ENCODE measurements at regions not wholly inside any gene's neighbourhood (a gene's known extent, or its start where the extent isn't known, plus 50 kb on each side); places are given as distances from the start of the nearest gene placed in this dataset.
"Not testable (repeated sequence)": the region's sequence is repeated elsewhere in the genome, so short reads cannot be mapped to it uniquely, and the experiment has no call there.

- no peak for DNase-seq
Measured at GRCh38 chr5:124796495-124796894, 50.1 kb upstream of the ZNF608 start.

- no peak for DNase-seq
Measured at GRCh38 chr5:124797665-124798087, 51.2 kb upstream of the ZNF608 start.

GRCh38 chr5:124798890-124799289, 52.5 kb upstream of the ZNF608 start:
- DNase-seq, result no peak

- DNase-seq, result no peak
Measured at GRCh38 chr5:124801551-124801950, 55.1 kb upstream of the ZNF608 start.

GRCh38 chr5:124803617-124804323, 57.3 kb upstream of the ZNF608 start:
- DNase-seq, result no peak

GRCh38 chr5:124806026-124806372, 59.6 kb upstream of the ZNF608 start:
- no peak for DNase-seq

GRCh38 chr5:124806373-124807077, 60.1 kb upstream of the ZNF608 start:
- no peak for DNase-seq

GRCh38 chr5:124808842-124809268, 62.4 kb upstream of the ZNF608 start:
- DNase-seq, result no peak

- no peak for DNase-seq
Measured at GRCh38 chr5:124810396-124811006, 64.1 kb upstream of the ZNF608 start.

GRCh38 chr5:124812771-124813358, 66.4 kb upstream of the ZNF608 start:
- DNase-seq, result no peak

GRCh38 chr5:124816381-124816780, 69.9 kb upstream of the ZNF608 start:
- no peak for DNase-seq

- DNase-seq, result no peak
Measured at GRCh38 chr5:124819201-124819600, 72.8 kb upstream of the ZNF608 start.

- no peak for DNase-seq
Measured at GRCh38 chr5:124822647-124823046, 76.2 kb upstream of the ZNF608 start.

- DNase-seq, result no peak
Measured at GRCh38 chr5:124823380-124823779, 76.9 kb upstream of the ZNF608 start.

GRCh38 chr5:124824637-124825158, 78.3 kb upstream of the ZNF608 start:
- no peak for DNase-seq

GRCh38 chr5:124825250-124825982, 79.0 kb upstream of the ZNF608 start:
- DNase-seq, result no peak

- no peak for DNase-seq
Measured at GRCh38 chr5:124825983-124826337, 79.5 kb upstream of the ZNF608 start.

GRCh38 chr5:124828731-124829234, 82.3 kb upstream of the ZNF608 start:
- no peak for DNase-seq

- no peak for DNase-seq
Measured at GRCh38 chr5:124831687-124832240, 85.3 kb upstream of the ZNF608 start.

GRCh38 chr5:124832510-124832909, 86.1 kb upstream of the ZNF608 start:
- no peak for DNase-seq

- DNase-seq, result not testable (repeated sequence)
Measured at GRCh38 chr5:124836314-124836713, 89.9 kb upstream of the ZNF608 start.

- no peak for DNase-seq
Measured at GRCh38 chr5:124839371-124839998, 93.0 kb upstream of the ZNF608 start.
